ENCODE measurements at regions not wholly inside any gene's neighbourhood (a gene's known extent, or its start where the extent isn't known, plus 50 kb on each side); places are given as distances from the start of the nearest gene placed in this dataset.

GRCh38 chr10:44818701-44819127, 92.4 kb upstream of the TMEM72 start:
- TF ChIP-seq, protein P1, sequence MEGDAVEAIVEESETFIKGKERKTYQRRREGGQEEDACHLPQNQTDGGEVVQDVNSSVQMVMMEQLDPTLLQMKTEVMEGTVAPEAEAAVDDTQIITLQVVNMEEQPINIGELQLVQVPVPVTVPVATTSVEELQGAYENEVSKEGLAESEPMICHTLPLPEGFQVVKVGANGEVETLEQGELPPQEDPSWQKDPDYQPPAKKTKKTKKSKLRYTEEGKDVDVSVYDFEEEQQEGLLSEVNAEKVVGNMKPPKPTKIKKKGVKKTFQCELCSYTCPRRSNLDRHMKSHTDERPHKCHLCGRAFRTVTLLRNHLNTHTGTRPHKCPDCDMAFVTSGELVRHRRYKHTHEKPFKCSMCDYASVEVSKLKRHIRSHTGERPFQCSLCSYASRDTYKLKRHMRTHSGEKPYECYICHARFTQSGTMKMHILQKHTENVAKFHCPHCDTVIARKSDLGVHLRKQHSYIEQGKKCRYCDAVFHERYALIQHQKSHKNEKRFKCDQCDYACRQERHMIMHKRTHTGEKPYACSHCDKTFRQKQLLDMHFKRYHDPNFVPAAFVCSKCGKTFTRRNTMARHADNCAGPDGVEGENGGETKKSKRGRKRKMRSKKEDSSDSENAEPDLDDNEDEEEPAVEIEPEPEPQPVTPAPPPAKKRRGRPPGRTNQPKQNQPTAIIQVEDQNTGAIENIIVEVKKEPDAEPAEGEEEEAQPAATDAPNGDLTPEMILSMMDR (IDR thresholded peaks at IDR 0.05), result no peak
- Mint-ChIP-seq H3K27ac (no peak overlapping the region), H3K4me1 (no peaks in the 10 kb centered on the region), H3K9me3 (no peaks in the 10 kb centered on the region), H3K36me3 (ENCODE audit: low read depth) (no peaks in the 10 kb centered on the region), H3K27me3 (peaks cover 3% of the 10 kb centered on the region), H3K4me3 (no peak overlapping the region)
- ATAC-seq (ENCODE audit: low read depth), result no peak
- CTCF ChIA-PET, result no interaction called here
- DNase-seq, result no peak
- intact Hi-C loops (cut with micrococcal nuclease), result no loop called here
- POLR2A ChIA-PET, result no interaction called here

DNA sequence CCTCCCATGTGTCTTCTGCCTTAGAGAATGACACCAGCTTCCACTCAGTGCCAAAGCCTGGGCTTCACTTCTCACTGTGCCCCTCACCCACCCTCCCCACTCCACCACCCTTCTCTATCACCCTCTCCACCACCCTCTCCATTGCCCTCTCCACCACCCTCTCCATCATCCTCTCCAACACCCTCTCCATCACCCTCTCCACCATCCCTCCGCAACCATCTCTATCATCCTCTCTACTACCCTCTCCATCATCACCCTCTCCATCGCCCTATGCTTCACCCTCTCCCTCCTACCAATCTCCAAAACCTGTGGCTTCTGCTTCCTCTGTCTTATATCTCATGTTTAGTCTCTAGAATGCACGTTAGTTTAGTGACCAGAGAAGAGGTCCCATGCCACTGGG, 91.0 kb upstream of the TMEM72 start:
- ATAC-seq (ENCODE audit: low read depth), result no peak
- CTCF ChIA-PET, result no interaction called here
- intact Hi-C loops (cut with micrococcal nuclease), result no loop called here
- no peak overlapping the region for H3K4me3 Mint-ChIP-seq
- H3K27me3 Mint-ChIP-seq, result peaks cover 3% of the 10 kb centered on the region
- no peaks in the 10 kb centered on the region for H3K4me1 Mint-ChIP-seq
- DNase-seq, result no peak
- H3K27ac Mint-ChIP-seq, result no peak overlapping the region
- no peaks in the 10 kb centered on the region for H3K9me3 Mint-ChIP-seq
- H3K36me3 Mint-ChIP-seq (ENCODE audit: low read depth), result no peaks in the 10 kb centered on the region
- POLR2A ChIA-PET, result no interaction called here
- TF ChIP-seq, protein P1 (IDR thresholded peaks at IDR 0.05), result no peak

- POLR2A ChIA-PET, result no interaction called here
- H3K9me3 Mint-ChIP-seq, result no peaks in the 10 kb centered on the region
- no peak overlapping the region for H3K27ac Mint-ChIP-seq
Measured at GRCh38 chr10:44821290-44821689, 89.8 kb upstream of the TMEM72 start.

DNA sequence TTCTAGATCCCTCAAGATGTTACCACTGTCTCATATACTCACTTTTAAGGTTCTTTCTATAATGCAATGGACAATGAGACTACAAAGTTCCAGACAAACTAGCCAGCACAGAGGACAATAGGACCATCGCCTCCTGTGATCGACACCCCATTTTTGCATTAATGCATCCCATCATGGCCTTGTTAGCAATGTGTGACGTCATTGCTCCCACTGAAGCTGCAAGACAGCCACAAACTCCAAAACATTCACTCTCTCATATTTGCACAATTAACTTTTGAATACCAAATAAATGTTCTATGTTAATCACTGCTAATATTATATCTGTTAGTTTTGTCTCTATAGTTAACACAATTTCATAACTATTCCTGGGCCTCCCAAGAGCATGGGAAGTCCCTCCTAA, 88.8 kb upstream of the TMEM72 start:
- H3K36me3 Mint-ChIP-seq (ENCODE audit: low read depth), result no peaks in the 10 kb centered on the region
- TF ChIP-seq, protein P1 (IDR thresholded peaks at IDR 0.05), result no peak
- intact Hi-C loops (cut with micrococcal nuclease), result no loop called here
- CTCF ChIA-PET, result no interaction called here
- no peak overlapping the region for H3K4me3 Mint-ChIP-seq
- DNase-seq (no peak), ATAC-seq (ENCODE audit: low read depth) (no peak)
- POLR2A ChIA-PET, result no interaction called here
- no peaks in the 10 kb centered on the region for H3K9me3 Mint-ChIP-seq
- H3K27me3 Mint-ChIP-seq, result peaks cover 3% of the 10 kb centered on the region
- H3K27ac Mint-ChIP-seq, result no peak overlapping the region
- H3K4me1 Mint-ChIP-seq, result no peaks in the 10 kb centered on the region

More at GRCh38 chr10:44821290-44821689, 89.8 kb upstream of the TMEM72 start:
- ATAC-seq (ENCODE audit: low read depth) (no peak), DNase-seq (no peak)
- H3K36me3 Mint-ChIP-seq (ENCODE audit: low read depth), result no peaks in the 10 kb centered on the region
- TF ChIP-seq, protein P1 (IDR thresholded peaks at IDR 0.05), result no peak
- H3K4me3 Mint-ChIP-seq, result no peak overlapping the region
- CTCF ChIA-PET, result no interaction called here
- H3K4me1 Mint-ChIP-seq, result no peaks in the 10 kb centered on the region
- peaks cover 3% of the 10 kb centered on the region for H3K27me3 Mint-ChIP-seq
- intact Hi-C loops (cut with micrococcal nuclease), result no loop called here

DNA sequence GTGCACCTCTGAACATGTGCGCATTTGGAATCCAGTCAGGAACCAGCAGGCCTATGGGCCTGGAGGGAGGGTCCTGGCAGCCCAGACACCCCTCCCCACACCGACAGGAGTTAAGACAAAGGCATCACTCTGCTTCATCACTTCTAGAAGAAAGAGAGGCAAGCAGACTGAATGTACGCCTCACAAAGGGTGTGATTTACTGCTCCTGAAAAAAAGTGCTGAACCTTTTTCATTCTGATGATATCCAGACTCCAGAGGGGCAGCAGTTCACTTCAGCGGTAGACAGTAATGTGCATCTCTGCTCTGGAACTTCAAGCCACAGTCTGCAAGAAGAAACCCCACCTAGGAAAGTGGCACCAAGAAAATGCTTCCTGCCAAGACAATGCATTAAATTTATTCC, 88.2 kb upstream of the TMEM72 start:
- POLR2A ChIA-PET, result no interaction called here
- CTCF ChIA-PET, result no interaction called here
- Mint-ChIP-seq H3K4me1 (no peaks in the 10 kb centered on the region), H3K4me3 (no peak overlapping the region), H3K36me3 (ENCODE audit: low read depth) (no peaks in the 10 kb centered on the region), H3K9me3 (no peaks in the 10 kb centered on the region), H3K27me3 (no peaks in the 10 kb centered on the region), H3K27ac (no peak overlapping the region)
- TF ChIP-seq, protein P1 (IDR thresholded peaks at IDR 0.05), result no peak
- DNase-seq, result no peak
- intact Hi-C loops (cut with micrococcal nuclease), result no loop called here
- no peak for ATAC-seq (ENCODE audit: low read depth)

Data from activated B cell treated with CpG ODN at 0.5 μM for 24 hours (primary cell).